HL-60 (cell line): ENCODE measurements at regions not wholly inside any gene's neighbourhood (a gene's known extent, or its start where the extent isn't known, plus 50 kb on each side); places are given as distances from the start of the nearest gene placed in this dataset.

Source experiments
- CTCF ChIP-seq: IDR thresholded peaks from one replicate; pipeline ENCODE4 v1.5.1; 2011; ENCODE audit warnings: low read length, control low read depth, inconsistent platforms; ENCODE audit not compliant: insufficient read depth
- GABPA ChIP-seq: IDR thresholded peaks from 2 replicates; pipeline ENCODE4 v1.6.1; 2012; ENCODE audit warnings: low read depth
- REST ChIP-seq: IDR thresholded peaks from 2 replicates; pipeline ENCODE4 v1.6.1; 2012; ENCODE audit warnings: low read depth; ENCODE audit not compliant: insufficient replicate concordance

- TF ChIP-seq GABPA (no peak), REST (no peak), CTCF (no peak)
Observed at GRCh38 chr5:121702682-121703081, 149.0 kb upstream of the FTMT start.
